OCI-LY7 (cell line): ENCODE measurements at regions not wholly inside any gene's neighbourhood (a gene's known extent, or its start where the extent isn't known, plus 50 kb on each side); places are given as distances from the start of the nearest gene placed in this dataset.

Source experiments
- BruUV-seq: library from RNA; stranded (reverse); fragments of 400-500 nt; replicated peaks from 2 replicates; lab custom pipeline; 2021; lab: Mats Ljungman, UMichigan
- CTCF ChIA-PET: fragments of 300-600 bp; sonication (Branson Sonifier 250); formaldehyde crosslinking; loops from one replicate; lab custom pipeline; 2022; ENCODE audit warnings: antibody characterized with exemption; ENCODE audit not compliant: unreplicated experiment; lab: Charles Lee
- POLR2A ChIA-PET: fragments of 300-600 bp; sonication (Branson Sonifier 250); formaldehyde crosslinking; loops from one replicate; lab custom pipeline; 2022; ENCODE audit warnings: antibody characterized with exemption; lab: Charles Lee
- DNase-seq: peaks from one replicate; pipeline ENCODE4 v3.0.0-alpha.2; 2015; ENCODE audit warnings: low spot score
- H2AFZ ChIP-seq: fragments of 200-600 bp; sonication (generic), shearing (Covaris generic); 2 replicates; pipeline ENCODE4 v1.6.1; 2014; ENCODE audit warnings: mild to moderate bottlenecking, antibody characterized with exemption, low read length, moderate library complexity
- H3K27ac ChIP-seq: fragments of 200-600 bp; sonication (generic); 2 replicates; pipeline ENCODE4 v1.5.1; 2014; ENCODE audit warnings: mixed run types, low read depth, mild to moderate bottlenecking, moderate library complexity, low read length, inconsistent platforms; ENCODE audit not compliant: poor library complexity, severe bottlenecking
- H3K36me3 ChIP-seq: fragments of 200-600 bp; sonication (generic); 2 replicates; pipeline ENCODE4 v1.6.1; 2014; ENCODE audit warnings: mild to moderate bottlenecking, antibody characterized with exemption, low read length, moderate library complexity, mixed read lengths; ENCODE audit not compliant: insufficient read depth
- H3K4me1 ChIP-seq: fragments of 200-600 bp; sonication (generic); 2 replicates; pipeline ENCODE4 v1.5.1; 2014; ENCODE audit warnings: mild to moderate bottlenecking, low read length; ENCODE audit not compliant: insufficient read depth, poor library complexity, severe bottlenecking
- H3K4me2 ChIP-seq: fragments of 200-600 bp; sonication (generic); 2 replicates; pipeline ENCODE4 v1.6.1; 2014; ENCODE audit warnings: mild to moderate bottlenecking, low read length
- H3K4me3 ChIP-seq: fragments of 200-600 bp; sonication (generic); 2 replicates; pipeline ENCODE4 v1.5.1; 2014; ENCODE audit warnings: mild to moderate bottlenecking, low read depth, low read length; ENCODE audit not compliant: poor library complexity, severe bottlenecking
- H3K79me2 ChIP-seq: fragments of 200-600 bp; sonication (generic); 2 replicates; pipeline ENCODE4 v1.6.1; 2016; ENCODE audit warnings: low read depth, mild to moderate bottlenecking, low read length, moderate library complexity, mixed read lengths; ENCODE audit not compliant: insufficient read depth
- H3K9me2 ChIP-seq: fragments of 200-600 bp; sonication (generic); 2 replicates; pipeline ENCODE4 v1.6.1; 2016; ENCODE audit warnings: mild to moderate bottlenecking, low read length, mixed read lengths; ENCODE audit not compliant: insufficient read depth
- H3K9me3 ChIP-seq: fragments of 200-600 bp; sonication (generic); 2 replicates; pipeline ENCODE4 v1.6.1; 2014; ENCODE audit warnings: mild to moderate bottlenecking, mixed run types, low read length, mixed read lengths
- H4K20me1 ChIP-seq: fragments of 200-600 bp; sonication (generic); 2 replicates; pipeline ENCODE4 v1.6.1; 2014; ENCODE audit warnings: mild to moderate bottlenecking, antibody characterized with exemption, low read length, moderate library complexity, mixed read lengths; ENCODE audit not compliant: insufficient read depth
- CTCF ChIP-seq: fragments of 200-600 bp; sonication (generic); conservative IDR thresholded peaks from 2 replicates; pipeline ENCODE4 v1.5.1; 2014; ENCODE audit warnings: mild to moderate bottlenecking, antibody characterized with exemption, low read length, moderate library complexity, mixed read lengths
- EZH2phosphoT487 ChIP-seq: fragments of 200-600 bp; sonication (generic); IDR thresholded peaks from 2 replicates; pipeline ENCODE4 v1.6.1; 2018; ENCODE audit warnings: low read depth, borderline replicate concordance, mild to moderate bottlenecking, mixed run types, antibody characterized with exemption, low read length, moderate library complexity, mixed read lengths
- intact Hi-C: fragments of 100-400 bp; cut with micrococcal nuclease; formaldehyde crosslinking; loops from one replicate; pipeline ENCODE4 v1.10.0; 2022; ENCODE audit not compliant: unreplicated experiment

- TF ChIP-seq EZH2phosphoT487 (no peak), CTCF (no peak)
- H3K4me3 ChIP-seq: no peak overlapping the region
- H3K9me3 ChIP-seq: no peaks in the 10 kb centered on the region
- H4K20me1 ChIP-seq: no peaks in the 10 kb centered on the region
- no peak for DNase-seq
- H3K27ac ChIP-seq: no peak overlapping the region
- H3K9me2 ChIP-seq: no peaks in the 10 kb centered on the region
- BruUV-seq: no TSS peak
- CTCF ChIA-PET: no interaction called here
- no peaks in the 10 kb centered on the region for H3K36me3 ChIP-seq
- no peak overlapping the region for H3K4me2 ChIP-seq
- POLR2A ChIA-PET: interaction anchor here (0.5 to 0.6 kb wide), 2 partner anchors 16 to 69 kb away, joined by 3 read pairs; no protein-coding TSS in a partner anchor
- no peak overlapping the region for H2AFZ ChIP-seq
- intact Hi-C loops: no loop called here
- no peaks in the 10 kb centered on the region for H3K4me1 ChIP-seq
- H3K79me2 ChIP-seq: no peaks in the 10 kb centered on the region
These were observed 230.9 kb upstream of the RORA start for GRCh38 chr15:61459785-61460707.

- intact Hi-C loops: no loop called here
- DNase-seq: no peak
- Histone ChIP-seq H2AFZ (no peak overlapping the region), H3K4me3 (no peak overlapping the region), H3K79me2 (no peaks in the 10 kb centered on the region), H3K9me2 (no peaks in the 10 kb centered on the region), H3K36me3 (no peaks in the 10 kb centered on the region), H3K27ac (no peak overlapping the region), H3K4me1 (no peaks in the 10 kb centered on the region), H3K4me2 (no peak overlapping the region), H3K9me3 (no peaks in the 10 kb centered on the region), H4K20me1 (no peaks in the 10 kb centered on the region)
- ChIA-PET POLR2A (no interaction called here), CTCF (no interaction called here)
- BruUV-seq: no TSS peak
- TF ChIP-seq CTCF (no peak), EZH2phosphoT487 (no peak)
These were observed 228.1 kb upstream of the RORA start for GRCh38 chr15:61457050-61457733.
